ENCODE measurements at regions not wholly inside any gene's neighbourhood (a gene's known extent, or its start where the extent isn't known, plus 50 kb on each side); places are given as distances from the start of the nearest gene placed in this dataset.
"Not testable (repeated sequence)": the region's sequence is repeated elsewhere in the genome, so short reads cannot be mapped to it uniquely, and the experiment has no call there.

- H3K27ac ChIP-seq, result no peak overlapping the region
- DNase-seq (ENCODE audit: low spot score), result no peak
- CTCF ChIA-PET, result no interaction called here
- POLR2A ChIA-PET (ENCODE audit: low non-redundant PET), result no interaction called here
- no peak for TF ChIP-seq CTCF (conservative IDR thresholded peaks at IDR 0.05; ENCODE audit: low read depth)
These were observed 103.9 kb upstream of the UBE2E3 start for GRCh38 chr2:180876506-180876905.

GRCh38 chr2:180873219-180873618 lies 107.2 kb upstream of the UBE2E3 start:
- H3K27ac ChIP-seq, result no peak overlapping the region
- DNase-seq (ENCODE audit: low spot score), result no peak
- ChIA-PET CTCF (no interaction called here), POLR2A (ENCODE audit: low non-redundant PET) (no interaction called here)
- TF ChIP-seq CTCF (conservative IDR thresholded peaks at IDR 0.05; ENCODE audit: low read depth), result no peak

- CTCF ChIA-PET, result interaction anchor here (0.6 kb wide), 1 partner anchor 275 kb away, joined by 3 read pairs; no protein-coding TSS in a partner anchor
- DNase-seq (ENCODE audit: low spot score); H3K27ac ChIP-seq; POLR2A ChIA-PET (ENCODE audit: low non-redundant PET): not testable (repeated sequence)
These were observed 107.6 kb upstream of the UBE2E3 start for GRCh38 chr2:180872781-180873180.

GRCh38 chr2:180872255-180872654 lies 108.2 kb upstream of the UBE2E3 start:
- no peak overlapping the region for H3K27ac ChIP-seq
- ChIA-PET CTCF (interaction anchor here (0.6 kb wide), 1 partner anchor 275 kb away, joined by 3 read pairs; no protein-coding TSS in a partner anchor), POLR2A (ENCODE audit: low non-redundant PET) (no interaction called here)
- DNase-seq (ENCODE audit: low spot score), result no peak
- no peak for TF ChIP-seq CTCF (conservative IDR thresholded peaks at IDR 0.05; ENCODE audit: low read depth)

GRCh38 chr2:180871649-180872048 lies 108.8 kb upstream of the UBE2E3 start:
- ChIA-PET POLR2A (ENCODE audit: low non-redundant PET) (no interaction called here), CTCF (interaction anchor here (0.6 kb wide), 1 partner anchor 747 kb away, joined by 6 read pairs; no protein-coding TSS in a partner anchor)
- H3K27ac ChIP-seq, result no peak overlapping the region
- DNase-seq (ENCODE audit: low spot score), result no peak
- no peak for TF ChIP-seq CTCF (conservative IDR thresholded peaks at IDR 0.05; ENCODE audit: low read depth)

GRCh38 chr2:180849851-180850250 lies 130.6 kb upstream of the UBE2E3 start:
- ChIA-PET POLR2A (ENCODE audit: low non-redundant PET) (no interaction called here), CTCF (no interaction called here)
- H3K27ac ChIP-seq, result no peak overlapping the region
- TF ChIP-seq CTCF (conservative IDR thresholded peaks at IDR 0.05; ENCODE audit: low read depth), result no peak
- no peak for DNase-seq (ENCODE audit: low spot score)

GRCh38 chr2:180848393-180848792 lies 132.0 kb upstream of the UBE2E3 start:
- no peak for DNase-seq (ENCODE audit: low spot score)
- TF ChIP-seq CTCF (conservative IDR thresholded peaks at IDR 0.05; ENCODE audit: low read depth), result no peak
- H3K27ac ChIP-seq, result no peak overlapping the region
- CTCF ChIA-PET, result interaction anchor here (0.6 kb wide), 1 partner anchor 894 kb away, joined by 3 read pairs; no protein-coding TSS in a partner anchor
- POLR2A ChIA-PET (ENCODE audit: low non-redundant PET), result no interaction called here
